Glutamatergic neuron (in vitro differentiated cells): ENCODE measurements at regions not wholly inside any gene's neighbourhood (a gene's known extent, or its start where the extent isn't known, plus 50 kb on each side); places are given as distances from the start of the nearest gene placed in this dataset.
"Not testable (repeated sequence)": the region's sequence is repeated elsewhere in the genome, so short reads cannot be mapped to it uniquely, and the experiment has no call there.

Source experiments
- DNase-seq: peaks from one replicate; pipeline ENCODE4 v3.0.0; 2022
- H3K27ac Mint-ChIP-seq: one replicate; pipeline ENCODE4 v1.8.0; 2020; ENCODE audit warnings: mild to moderate bottlenecking, mixed read lengths, inconsistent platforms; ENCODE audit not compliant: unreplicated experiment
- H3K27me3 Mint-ChIP-seq: one replicate; pipeline ENCODE4 v1.8.0; 2020; ENCODE audit warnings: mild to moderate bottlenecking, moderate library complexity, mixed read lengths, inconsistent platforms; ENCODE audit not compliant: unreplicated experiment
- H3K36me3 Mint-ChIP-seq: one replicate; pipeline ENCODE4 v1.8.0; 2020; ENCODE audit warnings: mild to moderate bottlenecking, mixed read lengths, inconsistent platforms; ENCODE audit not compliant: unreplicated experiment
- H3K4me1 Mint-ChIP-seq: one replicate; pipeline ENCODE4 v1.8.0; 2020; ENCODE audit warnings: mild to moderate bottlenecking, low read depth, mixed read lengths, inconsistent platforms; ENCODE audit not compliant: unreplicated experiment
- H3K4me3 Mint-ChIP-seq: one replicate; pipeline ENCODE4 v1.8.0; 2020; ENCODE audit warnings: mild to moderate bottlenecking, mixed read lengths, inconsistent platforms; ENCODE audit not compliant: unreplicated experiment
- H3K9me3 Mint-ChIP-seq: one replicate; pipeline ENCODE4 v1.8.0; 2020; ENCODE audit warnings: mild to moderate bottlenecking, moderate library complexity, mixed read lengths, inconsistent platforms; ENCODE audit not compliant: unreplicated experiment
- CTCF ChIP-seq: fragments of 200-600 bp; sonication (generic); IDR thresholded peaks from one replicate; pipeline ENCODE4 v1.5.0; 2021; ENCODE audit not compliant: partially characterized antibody, unreplicated experiment

- no peaks in the 10 kb centered on the region for H3K36me3 Mint-ChIP-seq
- H3K9me3 Mint-ChIP-seq = peaks cover 3% of the 10 kb centered on the region
- no peak overlapping the region for H3K27ac Mint-ChIP-seq
- H3K4me3 Mint-ChIP-seq = no peak overlapping the region
- peaks cover 8% of the 10 kb centered on the region for H3K4me1 Mint-ChIP-seq
- TF ChIP-seq CTCF = no peak
- no peak for DNase-seq
- H3K27me3 Mint-ChIP-seq = peaks cover 5% of the 10 kb centered on the region
Observed at GRCh38 chr20:47887064-47887463, 101.8 kb upstream of the SULF2 start.

- peaks cover 8% of the 10 kb centered on the region for H3K4me1 Mint-ChIP-seq
- no peaks in the 10 kb centered on the region for H3K36me3 Mint-ChIP-seq
- no peak for TF ChIP-seq CTCF
- peaks cover 5% of the 10 kb centered on the region for H3K27me3 Mint-ChIP-seq
- peaks cover 3% of the 10 kb centered on the region for H3K9me3 Mint-ChIP-seq
- no peak overlapping the region for H3K4me3 Mint-ChIP-seq
- DNase-seq = no peak
- no peak overlapping the region for H3K27ac Mint-ChIP-seq
Observed at GRCh38 chr20:47886454-47887041, 101.3 kb upstream of the SULF2 start.

- Mint-ChIP-seq H3K27me3 (peaks cover 5% of the 10 kb centered on the region), H3K4me3 (no peak overlapping the region), H3K27ac (no peak overlapping the region), H3K9me3 (peaks cover 3% of the 10 kb centered on the region), H3K4me1 (peaks cover 8% of the 10 kb centered on the region), H3K36me3 (no peaks in the 10 kb centered on the region)
- TF ChIP-seq CTCF = no peak
- DNase-seq = no peak
Observed at GRCh38 chr20:47885909-47886453, 100.7 kb upstream of the SULF2 start.

GRCh38 chr20:47883940-47884339 lies 98.7 kb upstream of the SULF2 start:
- not testable (repeated sequence) for H3K27ac Mint-ChIP-seq, H3K9me3 Mint-ChIP-seq, DNase-seq, H3K4me1 Mint-ChIP-seq, H3K4me3 Mint-ChIP-seq, H3K27me3 Mint-ChIP-seq, H3K36me3 Mint-ChIP-seq

GRCh38 chr20:47883186-47883585 lies 97.9 kb upstream of the SULF2 start:
- no peak for DNase-seq
- Mint-ChIP-seq H3K27ac (no peak overlapping the region), H3K9me3 (peaks cover 7% of the 10 kb centered on the region), H3K4me1 (peaks cover 8% of the 10 kb centered on the region), H3K4me3 (no peak overlapping the region), H3K27me3 (peaks cover 5% of the 10 kb centered on the region), H3K36me3 (no peaks in the 10 kb centered on the region)
- TF ChIP-seq CTCF = no peak
